HG02798 (cell line): ENCODE measurements at regions not wholly inside any gene's neighbourhood (a gene's known extent, or its start where the extent isn't known, plus 50 kb on each side); places are given as distances from the start of the nearest gene placed in this dataset.

ENCODE experiments used
- ATAC-seq: cut with Tn5 transposase; IDR thresholded peaks from one replicate; pipeline ENCODE4 v1.9.1; 2021; ENCODE audit warnings: mild to moderate bottlenecking; ENCODE audit not compliant: unreplicated experiment, poor library complexity

- no peak for ATAC-seq
Measured at GRCh38 chr3:189040656-189041335, 131.0 kb upstream of the TPRG1 start.

GRCh38 chr3:189041482-189042090 lies 130.2 kb upstream of the TPRG1 start:
- ATAC-seq = peak; percentile 98

DNA sequence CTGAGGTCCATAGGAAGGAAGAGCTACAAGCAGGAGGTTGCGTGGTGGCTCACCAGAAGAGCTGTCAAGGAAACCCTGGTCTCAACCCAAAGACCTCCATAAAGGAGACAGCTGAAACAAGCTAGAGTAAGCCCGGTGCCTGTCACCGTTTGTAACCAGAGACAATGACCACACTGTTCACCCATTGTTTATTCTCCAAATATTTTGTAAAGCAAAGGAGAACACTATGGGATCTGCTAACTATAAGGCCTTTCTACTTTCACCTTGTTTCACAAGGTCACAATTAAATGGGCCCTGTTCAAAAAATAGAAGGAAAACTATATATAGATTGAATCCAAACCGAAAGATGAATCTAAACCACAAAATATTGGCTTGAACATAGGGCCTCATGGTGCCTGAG lies 128.9 kb upstream of the TPRG1 start:
- no peak for ATAC-seq

DNA sequence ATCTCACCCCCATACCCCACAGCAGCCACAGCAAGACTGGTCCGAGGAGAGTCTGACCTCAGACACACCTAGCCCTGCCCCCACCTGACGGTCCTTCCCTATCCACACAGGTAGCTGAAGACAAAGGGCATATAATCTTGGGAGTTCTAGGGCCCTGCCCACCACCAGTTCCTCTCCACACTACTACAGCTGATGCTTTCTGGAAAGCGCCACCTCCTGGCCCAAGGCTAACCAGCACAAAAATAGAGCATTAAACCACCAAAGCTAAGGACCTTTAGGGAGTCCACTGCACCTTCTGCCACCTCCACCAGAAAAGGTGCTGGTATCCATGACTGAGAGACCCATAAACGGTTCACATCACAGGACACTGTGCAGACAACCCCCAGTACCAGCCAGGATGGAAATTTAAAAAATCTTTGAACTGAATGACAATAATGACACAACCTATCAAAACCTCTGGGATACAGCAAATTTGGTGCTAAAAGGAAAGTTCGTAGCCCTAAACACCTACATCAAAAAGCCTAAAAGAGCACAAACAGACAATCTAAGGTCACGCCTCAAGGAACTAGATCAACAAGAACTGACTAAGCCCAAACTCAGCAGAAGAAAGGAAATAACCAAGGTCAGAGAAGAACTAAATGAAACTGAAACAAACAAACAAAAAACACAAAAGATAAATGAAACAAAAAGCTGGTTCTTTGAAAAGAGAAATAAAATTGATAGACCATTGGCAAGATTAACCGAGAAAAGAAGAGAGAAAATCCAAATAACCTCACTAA lies 122.1 kb upstream of the TPRG1 start:
- ATAC-seq = no peak

DNA sequence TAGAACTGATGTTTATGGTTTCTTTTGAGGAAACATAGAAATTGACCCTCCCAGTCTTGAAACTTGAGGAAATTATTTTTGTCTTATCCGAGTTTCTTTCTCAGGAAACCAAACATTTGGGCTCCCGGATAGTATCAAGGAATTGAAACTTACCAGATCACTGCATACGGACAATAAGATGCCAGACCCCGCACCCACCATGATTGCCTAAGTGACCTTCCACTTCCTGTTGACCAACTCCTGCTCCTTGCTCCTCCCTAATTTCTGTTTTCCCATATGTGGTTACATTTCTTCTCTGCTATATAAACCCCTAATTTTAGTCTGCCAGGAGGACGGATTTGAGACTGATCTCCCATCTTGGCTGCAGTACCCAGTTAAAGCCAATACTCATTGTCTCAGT lies 118.4 kb upstream of the TPRG1 start:
- no peak for ATAC-seq

DNA sequence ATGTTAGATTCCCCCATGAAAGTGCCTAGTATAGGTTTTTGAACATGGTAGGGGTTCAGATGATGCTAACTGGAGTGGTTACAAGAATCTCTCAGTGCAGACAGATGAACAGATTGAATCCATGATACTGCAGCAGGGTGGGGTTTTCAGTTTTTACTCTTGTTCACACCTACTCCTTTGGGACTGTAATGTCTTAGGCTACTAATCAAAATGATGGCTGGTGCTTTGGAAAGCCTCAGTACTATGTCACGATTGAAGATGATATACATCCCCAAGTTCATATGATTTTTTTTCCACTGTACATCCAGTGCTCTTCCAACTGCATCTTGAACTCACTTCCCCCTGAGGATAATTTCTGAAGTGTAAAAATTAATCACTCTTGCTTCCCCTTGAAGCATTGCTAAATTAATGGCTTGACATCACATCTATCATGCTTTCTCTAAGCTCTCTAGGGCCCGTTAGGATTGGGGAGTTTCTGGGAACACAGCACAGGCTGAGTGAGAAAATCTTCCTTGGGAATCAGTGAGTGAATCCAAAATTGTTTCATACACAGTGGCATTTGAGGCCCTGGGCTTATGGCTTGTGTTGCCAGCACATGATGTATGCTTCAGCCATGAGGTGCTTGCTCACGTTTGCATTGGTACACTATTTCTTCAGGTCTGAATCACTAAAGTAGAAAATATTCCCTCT lies 115.0 kb upstream of the TPRG1 start:
- ATAC-seq = no peak

DNA sequence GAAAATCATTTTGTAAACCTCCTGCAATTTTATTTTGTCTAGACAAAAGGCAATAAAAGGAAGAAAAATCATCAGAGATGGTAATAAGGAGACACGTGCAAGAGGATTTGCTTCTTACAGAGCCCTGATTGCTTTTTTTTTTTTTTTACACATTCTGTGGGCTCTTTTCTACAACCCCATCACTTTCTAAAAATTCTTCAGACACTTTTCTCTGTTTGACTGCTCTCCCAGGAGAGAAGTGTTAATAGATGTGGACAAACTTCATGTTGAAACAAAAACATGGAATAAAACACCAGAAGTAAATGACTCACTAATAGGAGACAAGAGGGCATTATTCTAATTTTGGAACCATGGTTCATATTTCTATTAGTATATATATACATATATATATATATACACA lies 114.4 kb upstream of the TPRG1 start:
- ATAC-seq = no peak

DNA sequence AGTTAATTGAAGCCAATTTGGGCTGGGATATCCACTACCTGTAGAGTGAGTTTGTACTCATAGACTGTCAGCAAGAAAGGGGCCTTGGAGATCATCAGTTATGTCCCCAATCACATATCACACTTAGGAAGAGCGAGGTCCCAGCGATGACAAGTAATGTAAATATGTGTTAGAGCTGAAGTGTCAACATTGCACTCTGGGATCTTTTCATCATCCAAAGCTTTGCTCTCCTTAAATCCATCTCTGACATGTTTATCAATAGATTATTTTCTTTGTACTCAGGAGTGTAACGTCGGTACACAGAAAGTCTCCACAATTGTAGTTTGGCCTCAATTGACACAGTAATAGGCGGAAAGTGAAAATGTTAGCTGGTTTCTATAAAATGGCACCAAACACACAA lies 113.7 kb upstream of the TPRG1 start:
- no peak for ATAC-seq

GRCh38 chr3:189070965-189071364 lies 100.8 kb upstream of the TPRG1 start:
- ATAC-seq = no peak

GRCh38 chr3:189071446-189071845 lies 100.3 kb upstream of the TPRG1 start:
- peak; percentile 72 for ATAC-seq

- no peak for ATAC-seq
Measured at GRCh38 chr3:189076449-189076848, 95.3 kb upstream of the TPRG1 start.

GRCh38 chr3:189080745-189081144 lies 91.0 kb upstream of the TPRG1 start:
- ATAC-seq = no peak

DNA sequence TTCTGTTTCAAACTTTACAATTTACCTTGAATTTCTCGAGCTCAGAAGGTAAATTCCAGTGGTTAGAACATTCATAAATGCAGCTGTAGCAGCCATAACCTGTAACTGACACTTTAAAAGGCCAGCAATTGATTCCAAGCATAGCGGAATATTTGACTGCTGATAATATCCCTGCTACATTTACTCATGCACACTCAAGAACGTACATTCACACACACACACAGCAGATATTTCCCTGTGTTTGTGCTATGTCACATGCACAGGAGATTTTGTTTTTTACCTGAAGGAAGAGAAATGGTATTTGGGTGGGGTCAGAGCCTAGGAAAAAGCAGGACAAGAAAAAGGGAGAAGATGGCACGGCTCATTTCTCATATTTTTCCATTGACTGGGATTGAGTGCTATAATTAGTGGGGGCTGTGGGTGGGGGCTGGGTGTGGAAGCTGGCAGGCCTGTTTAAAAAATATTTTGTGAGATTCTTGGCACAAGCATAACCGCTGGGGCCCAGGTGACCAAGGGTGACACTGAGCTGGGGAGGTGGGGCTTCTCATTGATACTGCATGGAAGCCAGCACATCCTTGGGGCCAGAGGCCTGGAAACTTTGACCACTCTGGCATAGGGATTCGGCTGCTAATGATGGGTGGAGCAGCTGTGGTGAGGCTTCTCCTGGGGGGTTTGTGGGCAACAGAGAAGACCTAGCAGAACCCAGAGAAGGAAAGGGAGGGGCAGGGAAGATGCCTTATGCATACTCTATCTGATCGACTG lies 88.9 kb upstream of the TPRG1 start:
- no peak for ATAC-seq

GRCh38 chr3:189084620-189085019 lies 87.2 kb upstream of the TPRG1 start:
- no peak for ATAC-seq

DNA sequence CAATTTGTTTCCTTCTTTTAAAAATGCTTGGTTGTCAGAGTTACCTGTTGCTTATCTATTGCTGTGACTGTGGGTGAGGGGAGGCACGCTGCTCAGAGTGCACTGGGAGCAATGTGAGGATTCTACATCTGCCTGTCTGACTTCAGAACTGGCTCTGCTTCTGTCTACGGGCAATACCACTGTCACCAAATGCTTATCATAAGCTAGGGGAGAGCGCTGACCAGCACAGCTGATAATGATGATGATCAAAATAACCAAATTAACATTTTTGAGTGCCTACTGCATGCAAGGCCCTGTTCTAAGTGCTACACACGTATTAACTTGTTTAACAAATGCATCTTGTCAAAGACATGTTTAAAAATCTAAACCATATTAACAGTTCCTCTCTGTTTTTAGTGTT lies 79.2 kb upstream of the TPRG1 start:
- no peak for ATAC-seq

DNA sequence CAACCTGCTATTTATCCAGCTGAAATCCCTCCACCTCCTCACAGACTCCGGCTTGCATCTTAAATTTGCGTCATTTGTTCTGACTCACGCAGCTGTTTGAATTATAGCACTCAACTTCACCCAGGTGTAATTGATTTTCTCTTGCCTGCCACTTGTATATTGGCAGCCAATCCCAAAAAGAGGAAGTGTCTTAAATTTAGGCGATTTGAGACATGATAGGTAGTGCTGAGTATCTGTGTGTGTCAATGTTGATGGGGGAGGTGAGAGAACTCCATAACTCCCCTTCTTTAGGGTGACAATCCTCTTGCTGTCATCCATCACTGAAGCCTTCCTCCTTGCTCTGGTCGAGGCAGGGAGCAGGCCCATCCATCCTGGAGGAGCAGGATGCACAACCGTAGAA lies 77.2 kb upstream of the TPRG1 start:
- no peak for ATAC-seq

DNA sequence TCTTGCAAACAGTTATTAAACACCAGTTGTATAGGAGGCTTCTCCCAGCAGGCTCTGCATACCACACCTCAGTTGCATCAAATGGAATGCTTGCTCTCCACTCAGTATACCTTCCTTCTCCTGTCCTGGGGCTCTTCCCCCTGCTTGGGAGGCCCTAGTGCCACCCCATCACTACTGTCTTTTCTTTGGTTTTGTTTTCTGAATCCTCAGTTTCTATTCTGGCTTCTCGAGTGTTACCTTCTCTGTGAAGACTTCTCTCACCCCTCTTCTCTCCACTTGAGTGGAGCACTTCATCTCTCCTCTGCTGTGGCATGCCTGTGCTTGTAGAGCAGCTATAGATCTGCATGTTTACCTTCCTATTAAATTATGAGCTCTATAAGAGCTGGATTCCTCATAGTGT lies 75.7 kb upstream of the TPRG1 start:
- no peak for ATAC-seq

DNA sequence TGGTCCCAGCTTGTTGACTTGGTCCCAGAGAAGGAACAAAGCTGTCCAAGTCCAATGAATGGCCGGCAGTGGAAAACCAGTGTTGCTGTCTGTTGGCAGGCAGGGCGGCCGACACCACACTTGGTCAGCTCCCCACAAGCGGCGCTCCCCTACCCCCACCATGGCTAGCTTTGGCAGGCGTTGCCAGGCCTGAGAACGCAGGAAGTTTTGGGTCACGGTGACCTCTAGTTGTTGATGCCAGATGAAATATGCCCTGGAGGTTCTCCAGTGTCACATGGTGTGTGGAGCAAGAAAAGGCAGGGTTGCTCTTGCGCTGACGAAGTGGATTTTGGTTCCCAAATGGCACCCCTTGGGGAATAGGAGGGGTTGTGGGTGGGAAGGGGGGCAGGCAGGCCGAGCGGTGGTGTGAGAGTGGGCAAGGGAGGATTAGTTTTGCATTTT lies 72.7 kb upstream of the TPRG1 start:
- no peak for ATAC-seq

- no peak for ATAC-seq
Measured at GRCh38 chr3:189099505-189100290, 72.1 kb upstream of the TPRG1 start.
